SK-N-SH (cell line): ENCODE measurements at regions not wholly inside any gene's neighbourhood (a gene's known extent, or its start where the extent isn't known, plus 50 kb on each side); places are given as distances from the start of the nearest gene placed in this dataset.

Experiments
- GATA2 ChIP-seq: sonication (generic); formaldehyde crosslinking; IDR thresholded peaks from 2 replicates; pipeline ENCODE4 v1.5.0; 2020; ENCODE audit warnings: mild to moderate bottlenecking, missing genetic modification reagents
- MXI1 ChIP-seq: IDR thresholded peaks from 2 replicates; pipeline ENCODE4 v1.6.1; 2012; ENCODE audit warnings: mild to moderate bottlenecking, low read depth, low read length, improper control_type of control experiment
- NRF1 ChIP-seq: IDR thresholded peaks from 2 replicates; pipeline ENCODE4 v1.6.1; 2012; ENCODE audit warnings: low read depth, mild to moderate bottlenecking, low read length
- YY1 ChIP-seq: IDR thresholded peaks from 2 replicates; pipeline ENCODE4 v1.4.0; 2012; ENCODE audit warnings: low read depth, mild to moderate bottlenecking
- TF ChIP-seq, protein P1 (sequence below): fragments of 200-600 bp; sonication (generic); IDR thresholded peaks from 2 replicates; pipeline ENCODE4 v1.6.1; 2017; ENCODE audit warnings: antibody characterized with exemption, mild to moderate bottlenecking, moderate library complexity
- TF ChIP-seq, protein P2 (sequence below): IDR thresholded peaks from 2 replicates; pipeline ENCODE4; 2012
- TF ChIP-seq, protein P3 (sequence below): IDR thresholded peaks from 2 replicates; pipeline ENCODE4 v1.4.0; 2012; ENCODE audit warnings: low read depth

DNA sequence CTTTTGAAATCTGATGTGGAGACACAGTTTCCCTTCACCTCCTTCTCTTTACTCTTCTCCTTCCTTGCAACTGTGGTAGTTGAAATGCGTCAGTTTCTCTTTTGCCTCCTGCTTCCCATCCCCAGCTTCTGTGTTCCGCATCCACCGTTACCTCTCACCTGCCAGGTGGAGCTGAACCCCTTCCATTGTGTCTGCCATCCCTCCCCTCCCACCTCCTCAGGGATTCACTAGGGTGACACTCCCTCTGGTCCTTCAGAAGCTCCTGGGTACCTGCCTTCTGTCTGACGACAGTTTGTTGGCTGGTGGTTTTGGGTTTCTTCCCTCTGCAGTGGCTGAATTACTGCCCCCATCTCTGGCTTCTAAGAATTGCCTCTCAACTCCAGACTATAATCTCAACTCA lies 132.1 kb downstream of the SLC24A2 start:
- TF ChIP-seq GATA2 (CRISPR knock-in tag), result no peak
- no peak for TF ChIP-seq YY1
- TF ChIP-seq, protein P1, sequence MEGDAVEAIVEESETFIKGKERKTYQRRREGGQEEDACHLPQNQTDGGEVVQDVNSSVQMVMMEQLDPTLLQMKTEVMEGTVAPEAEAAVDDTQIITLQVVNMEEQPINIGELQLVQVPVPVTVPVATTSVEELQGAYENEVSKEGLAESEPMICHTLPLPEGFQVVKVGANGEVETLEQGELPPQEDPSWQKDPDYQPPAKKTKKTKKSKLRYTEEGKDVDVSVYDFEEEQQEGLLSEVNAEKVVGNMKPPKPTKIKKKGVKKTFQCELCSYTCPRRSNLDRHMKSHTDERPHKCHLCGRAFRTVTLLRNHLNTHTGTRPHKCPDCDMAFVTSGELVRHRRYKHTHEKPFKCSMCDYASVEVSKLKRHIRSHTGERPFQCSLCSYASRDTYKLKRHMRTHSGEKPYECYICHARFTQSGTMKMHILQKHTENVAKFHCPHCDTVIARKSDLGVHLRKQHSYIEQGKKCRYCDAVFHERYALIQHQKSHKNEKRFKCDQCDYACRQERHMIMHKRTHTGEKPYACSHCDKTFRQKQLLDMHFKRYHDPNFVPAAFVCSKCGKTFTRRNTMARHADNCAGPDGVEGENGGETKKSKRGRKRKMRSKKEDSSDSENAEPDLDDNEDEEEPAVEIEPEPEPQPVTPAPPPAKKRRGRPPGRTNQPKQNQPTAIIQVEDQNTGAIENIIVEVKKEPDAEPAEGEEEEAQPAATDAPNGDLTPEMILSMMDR, result no peak
- TF ChIP-seq, protein P2, sequence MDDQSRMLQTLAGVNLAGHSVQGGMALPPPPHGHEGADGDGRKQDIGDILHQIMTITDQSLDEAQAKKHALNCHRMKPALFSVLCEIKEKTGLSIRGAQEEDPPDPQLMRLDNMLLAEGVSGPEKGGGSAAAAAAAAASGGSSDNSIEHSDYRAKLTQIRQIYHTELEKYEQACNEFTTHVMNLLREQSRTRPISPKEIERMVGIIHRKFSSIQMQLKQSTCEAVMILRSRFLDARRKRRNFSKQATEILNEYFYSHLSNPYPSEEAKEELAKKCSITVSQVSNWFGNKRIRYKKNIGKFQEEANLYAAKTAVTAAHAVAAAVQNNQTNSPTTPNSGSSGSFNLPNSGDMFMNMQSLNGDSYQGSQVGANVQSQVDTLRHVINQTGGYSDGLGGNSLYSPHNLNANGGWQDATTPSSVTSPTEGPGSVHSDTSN, result no peak
- TF ChIP-seq, protein P3, sequence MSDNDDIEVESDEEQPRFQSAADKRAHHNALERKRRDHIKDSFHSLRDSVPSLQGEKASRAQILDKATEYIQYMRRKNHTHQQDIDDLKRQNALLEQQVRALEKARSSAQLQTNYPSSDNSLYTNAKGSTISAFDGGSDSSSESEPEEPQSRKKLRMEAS, result no peak
- TF ChIP-seq NRF1, result no peak
- TF ChIP-seq MXI1, result no peak
